Hepatocyte (in vitro differentiated cells): ENCODE measurements at regions not wholly inside any gene's neighbourhood (a gene's known extent, or its start where the extent isn't known, plus 50 kb on each side); places are given as distances from the start of the nearest gene placed in this dataset.

Source experiments
- DNase-seq: peaks from one replicate; pipeline ENCODE4 v3.0.0-alpha.2; 2016; ENCODE audit warnings: low spot score
- H2AFZ ChIP-seq: fragments of 200-600 bp; sonication (generic); 2 replicates; pipeline ENCODE4 v1.6.0; 2016; ENCODE audit warnings: antibody characterized with exemption, mild to moderate bottlenecking
- H3K27ac ChIP-seq: fragments of 200-600 bp; sonication (generic); 2 replicates; pipeline ENCODE4 v1.5.1; 2016; ENCODE audit warnings: mild to moderate bottlenecking
- H3K27me3 ChIP-seq: fragments of 200-600 bp; sonication (generic); 2 replicates; pipeline ENCODE4 v1.6.1; 2016
- H3K36me3 ChIP-seq: fragments of 200-600 bp; sonication (generic); replicated peaks from 2 replicates; pipeline ENCODE4 v1.5.1; 2016; ENCODE audit warnings: low read depth; ENCODE audit not compliant: insufficient read depth
- H3K4me1 ChIP-seq: fragments of 200-600 bp; sonication (generic); 2 replicates; pipeline ENCODE4 v1.5.1; 2016; ENCODE audit warnings: mild to moderate bottlenecking, moderate library complexity; ENCODE audit not compliant: insufficient read depth
- H3K4me2 ChIP-seq: fragments of 200-600 bp; sonication (generic); 2 replicates; pipeline ENCODE4 v1.6.0; 2016
- H3K4me3 ChIP-seq: fragments of 200-600 bp; sonication (generic); 2 replicates; pipeline ENCODE4 v1.5.1; 2016; ENCODE audit warnings: mild to moderate bottlenecking
- H3K79me2 ChIP-seq: fragments of 200-600 bp; sonication (generic); 2 replicates; pipeline ENCODE4 v1.6.0; 2017; ENCODE audit warnings: mild to moderate bottlenecking
- H3K9me2 ChIP-seq: fragments of 200-600 bp; sonication (generic); replicated peaks from 2 replicates; pipeline ENCODE4 v1.6.0; 2017; ENCODE audit warnings: mild to moderate bottlenecking; ENCODE audit not compliant: insufficient read depth
- H3K9me3 ChIP-seq: fragments of 200-600 bp; sonication (generic); 2 replicates; pipeline ENCODE4 v1.5.1; 2016; ENCODE audit warnings: low read depth, mild to moderate bottlenecking
- H4K20me1 ChIP-seq: fragments of 200-600 bp; sonication (generic); 2 replicates; pipeline ENCODE4 v1.6.0; 2016; ENCODE audit warnings: mild to moderate bottlenecking; ENCODE audit not compliant: insufficient read depth, poor library complexity, severe bottlenecking
- EZH2 ChIP-seq: fragments of 200-600 bp; sonication (generic); IDR thresholded peaks from 2 replicates; pipeline ENCODE4 v1.6.1; 2016; ENCODE audit warnings: antibody characterized with exemption, mild to moderate bottlenecking, borderline replicate concordance
- EZH2phosphoT487 ChIP-seq: fragments of 200-600 bp; sonication (generic); IDR thresholded peaks from one replicate; pipeline ENCODE4 v1.6.1; 2018; ENCODE audit warnings: antibody characterized with exemption, mild to moderate bottlenecking, low read depth, moderate library complexity; ENCODE audit not compliant: unreplicated experiment, severe bottlenecking
- WGBS: methylation state at CpG from one replicate; pipeline ENCODE4 v1.1.6; 2016; ENCODE audit warnings: low lambda C conversion rate; ENCODE audit errors: missing lambda C conversion rate; 5-methylcytosine and 5-hydroxymethylcytosine counted together
- TF ChIP-seq, protein P1 (sequence below): fragments of 200-600 bp; sonication (generic); IDR thresholded peaks from 2 replicates; pipeline ENCODE4 v1.5.1; 2016; ENCODE audit warnings: antibody characterized with exemption, mild to moderate bottlenecking; ENCODE audit not compliant: poor library complexity

- Histone ChIP-seq H3K79me2 (no peaks in the 10 kb centered on the region), H3K36me3 (no peaks in the 10 kb centered on the region), H3K9me2 (no peaks in the 10 kb centered on the region), H3K4me2 (no peak overlapping the region), H2AFZ (no peak overlapping the region), H4K20me1 (no peaks in the 10 kb centered on the region), H3K4me3 (no peak overlapping the region), H3K9me3 (no peaks in the 10 kb centered on the region), H3K27ac (no peak overlapping the region), H3K4me1 (no peaks in the 10 kb centered on the region), H3K27me3 (no peaks in the 10 kb centered on the region)
- no peak for DNase-seq
- TF ChIP-seq EZH2 (no peak), EZH2phosphoT487 (no peak)
- TF ChIP-seq, protein P1, sequence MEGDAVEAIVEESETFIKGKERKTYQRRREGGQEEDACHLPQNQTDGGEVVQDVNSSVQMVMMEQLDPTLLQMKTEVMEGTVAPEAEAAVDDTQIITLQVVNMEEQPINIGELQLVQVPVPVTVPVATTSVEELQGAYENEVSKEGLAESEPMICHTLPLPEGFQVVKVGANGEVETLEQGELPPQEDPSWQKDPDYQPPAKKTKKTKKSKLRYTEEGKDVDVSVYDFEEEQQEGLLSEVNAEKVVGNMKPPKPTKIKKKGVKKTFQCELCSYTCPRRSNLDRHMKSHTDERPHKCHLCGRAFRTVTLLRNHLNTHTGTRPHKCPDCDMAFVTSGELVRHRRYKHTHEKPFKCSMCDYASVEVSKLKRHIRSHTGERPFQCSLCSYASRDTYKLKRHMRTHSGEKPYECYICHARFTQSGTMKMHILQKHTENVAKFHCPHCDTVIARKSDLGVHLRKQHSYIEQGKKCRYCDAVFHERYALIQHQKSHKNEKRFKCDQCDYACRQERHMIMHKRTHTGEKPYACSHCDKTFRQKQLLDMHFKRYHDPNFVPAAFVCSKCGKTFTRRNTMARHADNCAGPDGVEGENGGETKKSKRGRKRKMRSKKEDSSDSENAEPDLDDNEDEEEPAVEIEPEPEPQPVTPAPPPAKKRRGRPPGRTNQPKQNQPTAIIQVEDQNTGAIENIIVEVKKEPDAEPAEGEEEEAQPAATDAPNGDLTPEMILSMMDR, result no peak
- WGBS, result 82% methylated on average over 3 of the region's 3 CpGs
Observed at GRCh38 chr5:125440905-125441304, 694.5 kb upstream of the ZNF608 start.

DNA sequence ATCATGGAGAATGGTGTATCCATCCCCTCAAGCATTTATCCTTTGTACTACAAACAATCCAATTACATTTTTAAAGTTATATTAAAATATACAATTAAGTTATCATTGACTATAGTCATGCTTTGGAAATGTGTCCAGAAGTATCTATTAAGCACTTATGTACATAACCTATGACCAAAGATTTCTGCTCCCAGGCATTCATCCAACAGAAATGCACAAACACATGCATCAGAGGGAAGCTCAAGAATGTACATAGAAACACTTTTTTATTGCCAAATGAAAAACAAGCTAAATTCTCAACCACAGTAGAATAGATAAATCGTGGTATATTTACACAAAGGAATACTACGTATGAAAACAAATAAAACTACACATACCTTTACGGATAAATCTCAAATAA is 700.5 kb upstream of the ZNF608 start:
- no peaks in the 10 kb centered on the region for H4K20me1 ChIP-seq
- H2AFZ ChIP-seq, result no peak overlapping the region
- H3K9me3 ChIP-seq, result no peaks in the 10 kb centered on the region
- H3K9me2 ChIP-seq, result no peaks in the 10 kb centered on the region
- no peaks in the 10 kb centered on the region for H3K79me2 ChIP-seq
- no peaks in the 10 kb centered on the region for H3K27me3 ChIP-seq
- WGBS, result 45% methylated on average over 3 of the region's 3 CpGs
- TF ChIP-seq EZH2, result no peak
- TF ChIP-seq, protein P1, result no peak
- no peak for TF ChIP-seq EZH2phosphoT487
- H3K4me3 ChIP-seq, result no peak overlapping the region
- no peaks in the 10 kb centered on the region for H3K36me3 ChIP-seq
- no peak for DNase-seq
- no peaks in the 10 kb centered on the region for H3K4me1 ChIP-seq
- H3K27ac ChIP-seq, result no peak overlapping the region
- no peak overlapping the region for H3K4me2 ChIP-seq

GRCh38 chr5:125450771-125451170 is 704.3 kb upstream of the ZNF608 start:
- no peaks in the 10 kb centered on the region for H3K27me3 ChIP-seq
- no peak for DNase-seq
- H3K36me3 ChIP-seq, result no peaks in the 10 kb centered on the region
- TF ChIP-seq EZH2phosphoT487 (no peak), EZH2 (no peak)
- TF ChIP-seq, protein P1, result no peak
- H4K20me1 ChIP-seq, result no peaks in the 10 kb centered on the region
- no peaks in the 10 kb centered on the region for H3K9me3 ChIP-seq
- no peaks in the 10 kb centered on the region for H3K4me1 ChIP-seq
- H2AFZ ChIP-seq, result no peak overlapping the region
- H3K9me2 ChIP-seq, result no peaks in the 10 kb centered on the region
- no peak overlapping the region for H3K4me3 ChIP-seq
- H3K79me2 ChIP-seq, result no peaks in the 10 kb centered on the region
- H3K27ac ChIP-seq, result no peak overlapping the region
- 81% methylated on average over 2 of the region's 2 CpGs for WGBS
- no peak overlapping the region for H3K4me2 ChIP-seq

- Histone ChIP-seq H3K4me3 (no peak overlapping the region), H3K27ac (no peak overlapping the region), H3K4me1 (no peaks in the 10 kb centered on the region), H3K4me2 (no peak overlapping the region), H3K9me3 (no peaks in the 10 kb centered on the region), H4K20me1 (no peaks in the 10 kb centered on the region), H2AFZ (no peak overlapping the region), H3K9me2 (no peaks in the 10 kb centered on the region), H3K27me3 (no peaks in the 10 kb centered on the region), H3K36me3 (no peaks in the 10 kb centered on the region), H3K79me2 (no peaks in the 10 kb centered on the region)
- TF ChIP-seq, protein P1, result no peak
- DNase-seq, result no peak
Observed at GRCh38 chr5:125451622-125452021, 705.2 kb upstream of the ZNF608 start.
